ELF-1 (cell line): ENCODE measurements at regions not wholly inside any gene's neighbourhood (a gene's known extent, or its start where the extent isn't known, plus 50 kb on each side); places are given as distances from the start of the nearest gene placed in this dataset.
"Not testable (repeated sequence)": the region's sequence is repeated elsewhere in the genome, so short reads cannot be mapped to it uniquely, and the experiment has no call there.

Source experiments
- DNase-seq: peaks from one replicate; pipeline ENCODE4 v3.0.0-alpha.2; 2016; ENCODE audit warnings: low read depth, low spot score

DNA sequence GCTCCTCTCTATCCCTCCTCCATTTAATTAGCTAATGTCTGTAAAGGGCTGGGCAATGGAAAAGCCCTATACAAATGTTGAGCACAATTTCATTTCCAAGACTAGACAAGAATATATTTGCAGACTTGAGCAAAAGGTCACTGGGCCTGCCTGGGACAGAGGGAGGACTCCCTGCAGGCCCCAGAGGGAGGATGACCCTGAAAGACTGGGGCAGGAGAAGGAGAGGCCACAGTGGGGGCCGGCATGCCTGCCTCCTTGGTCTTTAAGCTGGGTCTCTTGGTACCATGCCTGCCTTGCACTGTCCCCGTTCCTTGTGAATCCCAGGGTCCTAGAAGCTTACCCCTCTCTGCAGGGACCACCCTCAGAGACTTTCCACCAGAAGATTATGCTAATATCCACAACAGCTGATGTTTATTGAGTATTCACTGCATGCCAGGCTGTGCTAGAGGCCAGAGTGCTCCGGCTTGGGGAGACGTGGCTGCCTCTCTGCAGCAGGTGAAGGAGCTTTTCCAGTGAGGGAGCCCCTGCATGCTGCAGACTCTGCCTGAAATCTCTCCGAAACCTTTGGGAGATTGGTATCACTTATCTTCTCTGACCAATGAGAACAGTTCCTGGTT is 72.7 kb upstream of the HSPA9 start:
- DNase-seq, result no peak

DNA sequence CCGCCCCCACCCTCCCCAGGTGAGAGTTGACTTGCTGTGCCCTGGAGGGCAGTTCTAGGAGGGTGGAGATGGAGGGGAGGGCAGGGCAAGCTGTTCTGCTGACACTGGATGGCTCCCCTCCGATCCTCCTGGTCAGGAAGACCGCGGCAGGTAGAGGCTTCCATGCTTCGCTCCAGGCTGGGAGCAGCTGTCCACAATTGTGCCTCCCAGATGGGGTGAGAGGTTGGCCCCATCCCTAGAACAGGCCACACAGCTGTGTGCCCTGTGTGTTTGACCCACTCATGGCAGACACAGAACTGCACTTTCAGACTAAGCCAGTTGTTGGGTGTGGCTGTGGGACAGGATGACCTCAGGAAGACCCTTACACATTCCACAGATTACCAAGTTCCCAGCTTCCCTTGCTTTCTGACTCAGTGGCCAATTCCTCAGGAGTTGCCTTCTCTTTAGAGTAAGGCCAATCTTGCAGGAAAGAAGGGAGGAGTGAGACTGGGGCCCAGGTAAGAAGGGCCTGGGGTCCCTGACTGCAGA is 72.1 kb upstream of the HSPA9 start:
- no peak for DNase-seq

DNA sequence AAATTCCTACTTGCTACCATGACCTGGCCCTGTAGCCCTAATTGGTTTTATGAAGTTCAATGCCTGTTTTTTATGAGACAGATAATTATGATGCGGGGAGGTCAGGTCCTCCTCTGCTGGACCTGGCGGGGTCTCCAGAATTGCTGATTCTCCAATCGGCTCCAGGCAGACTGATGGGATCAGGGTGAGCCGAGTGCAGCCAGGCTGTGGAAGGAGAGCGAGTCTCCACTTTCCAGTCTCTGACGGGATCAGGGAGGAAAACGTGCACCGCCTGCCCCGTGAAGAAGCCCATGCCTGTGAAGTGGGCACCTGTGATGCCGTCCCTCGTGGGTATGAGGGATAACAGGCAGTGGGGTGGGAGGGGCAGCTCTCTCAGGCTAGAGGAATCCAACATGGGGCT is 71.5 kb upstream of the HSPA9 start:
- no peak for DNase-seq

DNA sequence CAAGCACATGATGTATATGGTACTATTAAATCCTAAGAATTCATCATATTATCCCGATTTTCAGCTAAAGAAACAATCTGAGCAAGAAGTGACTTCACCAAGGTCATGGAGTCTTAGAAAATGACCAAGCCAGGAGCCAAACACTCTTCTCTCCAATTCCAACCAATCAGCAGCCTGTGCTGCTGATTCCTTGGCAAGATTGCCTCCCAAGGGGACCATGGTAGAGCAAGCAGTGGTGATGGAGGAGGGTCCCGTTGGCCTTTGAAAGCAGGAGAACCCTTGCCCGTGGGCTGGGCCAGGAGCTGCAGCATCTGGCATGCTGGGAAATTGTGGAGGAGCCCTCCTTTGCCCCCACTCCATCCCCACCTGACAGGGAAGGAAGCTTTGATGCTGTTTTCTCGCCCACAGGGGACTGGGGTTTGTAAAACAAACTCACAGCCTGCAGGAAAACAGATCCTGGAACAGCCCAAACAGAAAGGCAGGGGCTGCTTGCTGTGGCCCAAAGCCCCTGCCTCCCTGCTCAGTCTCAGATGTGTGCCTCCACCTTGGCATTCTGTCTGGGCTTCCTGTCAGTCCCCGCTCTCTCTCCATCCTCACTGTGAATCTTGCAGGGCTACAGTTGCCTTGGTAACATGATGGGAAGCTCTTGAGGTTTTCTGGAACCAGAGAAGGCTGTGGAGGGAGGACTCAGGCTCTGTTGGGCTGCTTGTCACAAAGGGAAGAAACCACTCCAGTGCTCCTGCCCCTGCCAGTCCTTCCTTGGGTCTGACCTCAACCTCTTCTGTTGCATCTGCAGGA is 70.8 kb upstream of the HSPA9 start:
- DNase-seq, result peak; percentile 35

DNA sequence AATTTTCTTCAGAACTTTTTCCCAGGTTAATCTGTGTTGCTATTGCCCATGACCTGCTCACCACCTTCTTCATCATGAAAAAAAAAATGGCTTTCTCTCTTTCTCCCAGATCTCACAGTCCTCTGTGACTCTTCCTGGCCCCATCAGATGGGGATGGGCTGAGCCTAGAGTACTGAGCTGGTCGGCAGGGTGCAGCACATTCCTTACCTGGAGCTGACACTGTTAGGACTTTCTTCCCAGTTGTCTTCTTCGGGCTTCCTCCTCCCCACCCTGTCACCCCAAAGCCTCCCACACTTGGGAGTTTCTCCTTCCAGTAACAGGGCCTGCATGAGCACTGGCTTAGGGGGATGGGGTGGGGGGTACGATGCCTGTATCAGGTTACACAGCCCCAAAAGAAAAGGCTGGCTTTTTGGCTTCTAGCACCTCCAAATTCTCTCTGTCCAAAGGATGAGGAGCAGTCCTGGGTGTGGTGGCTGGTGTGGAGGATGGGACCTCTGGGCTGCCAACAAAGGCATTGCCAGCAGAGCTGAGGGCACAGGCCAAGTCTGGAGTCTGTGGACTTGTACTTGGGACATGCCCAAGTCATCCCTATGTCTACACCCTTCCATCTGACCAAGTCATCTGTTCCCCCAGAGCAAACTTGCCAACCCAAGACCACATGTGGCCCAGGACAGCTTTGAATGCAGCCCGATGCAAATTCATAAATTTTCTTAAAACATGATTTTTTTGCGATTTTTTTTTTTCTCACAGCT is 68.0 kb upstream of the HSPA9 start:
- DNase-seq, result no peak

DNA sequence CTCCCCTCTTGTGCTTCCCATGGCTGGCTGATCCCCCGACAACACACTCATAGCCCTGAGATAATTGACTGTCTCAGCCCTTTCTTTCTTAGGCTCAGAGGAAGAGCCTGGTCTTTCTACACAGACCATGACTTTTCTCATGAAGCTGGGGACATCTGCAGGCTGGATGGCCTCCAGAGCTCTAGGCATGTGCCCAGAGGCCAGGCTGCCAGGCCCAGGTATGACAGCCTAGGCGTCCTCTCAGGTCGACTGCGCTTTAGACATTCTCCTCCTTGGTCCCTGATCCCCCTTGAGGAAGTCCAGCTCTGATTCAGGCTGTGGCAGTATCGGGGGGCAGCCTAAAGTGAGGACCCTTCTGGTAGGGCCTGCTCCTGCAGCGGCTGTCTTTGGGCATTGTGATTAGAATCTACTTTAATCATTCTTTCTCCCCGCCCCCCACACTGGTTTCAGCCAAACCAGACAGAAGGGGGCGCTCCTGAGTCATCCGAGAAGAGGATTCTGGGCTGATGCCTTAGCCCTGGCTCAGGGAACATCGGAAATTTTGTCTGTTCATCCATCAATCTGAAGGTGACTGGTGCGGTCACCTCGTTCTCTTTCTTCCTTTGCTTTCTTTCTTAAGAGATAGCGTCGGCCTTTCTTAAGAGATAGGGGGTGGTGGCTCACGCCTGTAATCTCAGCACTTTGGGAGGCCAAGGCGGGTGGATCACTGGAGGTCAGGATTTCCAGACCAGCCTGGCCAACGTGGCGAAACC is 66.5 kb upstream of the HSPA9 start:
- DNase-seq, result peak; percentile 94

DNA sequence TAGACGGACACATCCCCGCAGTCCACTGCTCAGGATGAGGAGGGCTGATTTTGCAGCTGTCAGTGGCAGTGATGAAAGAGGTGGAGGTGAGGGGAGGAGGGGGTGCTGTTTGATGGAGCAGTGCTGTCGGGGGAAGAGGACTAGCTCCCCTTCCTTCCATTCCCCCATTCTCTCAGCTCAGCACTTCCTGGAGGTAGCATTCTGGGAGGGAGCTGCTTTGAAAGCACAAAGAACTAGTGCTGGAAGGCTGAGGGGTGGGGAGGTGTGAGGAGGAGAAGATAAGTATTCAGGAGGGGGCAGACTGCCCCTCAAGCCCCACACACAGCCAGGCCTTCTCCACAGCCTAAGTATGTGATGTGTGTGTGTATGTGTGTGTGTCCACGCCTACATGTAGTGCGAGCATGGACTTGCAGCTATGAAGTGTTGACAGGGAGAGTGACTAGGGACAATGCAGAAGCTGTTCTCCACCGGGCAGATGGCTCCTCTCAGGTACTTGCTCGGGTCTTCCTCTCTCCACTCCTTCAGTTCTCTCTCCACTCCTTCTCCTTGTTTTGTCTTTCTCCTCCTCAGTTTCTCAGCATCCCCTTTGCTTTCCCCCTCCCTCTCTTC is 65.5 kb upstream of the HSPA9 start:
- no peak for DNase-seq

DNA sequence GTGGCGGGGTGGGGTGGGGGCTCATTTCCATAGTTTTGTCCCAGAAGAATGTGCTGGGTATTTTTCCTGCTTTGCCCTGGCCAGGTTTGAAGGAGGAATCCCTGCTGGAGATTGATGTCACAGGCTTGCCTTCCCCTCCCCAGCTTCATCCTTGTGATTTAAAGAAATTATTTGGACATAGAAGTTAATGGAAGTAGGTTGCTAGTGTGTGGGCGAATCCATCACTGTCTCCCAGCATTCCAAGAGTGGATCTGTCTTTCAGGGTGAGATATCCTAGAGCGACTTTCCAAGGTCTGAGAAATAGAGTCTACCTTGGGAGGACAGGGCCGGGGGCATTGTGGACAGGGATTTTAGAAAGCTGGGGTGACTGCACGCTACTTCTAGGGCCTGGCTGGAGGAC is 64.9 kb upstream of the HSPA9 start:
- no peak for DNase-seq

DNA sequence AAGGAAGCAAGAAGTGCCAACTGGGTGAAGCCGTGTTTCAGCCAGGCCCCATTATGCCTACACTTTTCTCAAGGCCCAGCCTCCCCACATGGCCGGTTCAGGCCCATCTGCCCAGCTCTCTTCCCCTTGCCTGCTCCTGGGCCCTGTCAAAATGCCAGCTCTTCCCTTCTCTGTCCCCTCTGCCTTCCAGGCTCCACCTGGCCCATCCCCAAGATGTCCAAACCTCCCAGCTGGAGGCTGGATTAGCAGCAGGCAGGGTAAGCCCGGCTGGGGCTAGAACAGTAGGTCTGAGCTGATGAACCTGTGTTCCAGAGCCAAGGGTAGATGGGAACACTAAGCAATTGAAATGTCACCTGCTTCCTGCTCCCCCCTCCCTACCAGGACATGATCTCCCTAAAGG is 64.1 kb upstream of the HSPA9 start:
- DNase-seq, result no peak

DNA sequence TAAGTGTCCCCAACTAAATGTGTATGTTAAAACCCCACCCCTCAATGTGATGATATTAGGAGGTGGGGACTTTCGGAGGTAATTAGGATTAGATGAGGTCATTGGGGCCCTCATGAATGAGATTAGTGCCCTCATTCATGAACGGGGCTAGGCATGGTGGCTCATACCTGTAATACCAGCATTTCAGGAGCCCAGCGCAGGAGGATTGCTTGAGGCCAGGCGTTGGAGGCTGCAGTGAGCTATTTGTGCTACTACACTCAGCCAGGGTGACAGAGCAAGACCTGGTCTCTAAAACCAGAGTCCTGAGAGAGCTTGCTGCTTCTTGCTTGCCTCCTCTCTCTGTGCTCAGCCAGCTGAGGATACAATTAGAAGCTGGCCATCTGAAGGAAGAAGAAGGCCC is 62.1 kb upstream of the HSPA9 start:
- no peak for DNase-seq

DNA sequence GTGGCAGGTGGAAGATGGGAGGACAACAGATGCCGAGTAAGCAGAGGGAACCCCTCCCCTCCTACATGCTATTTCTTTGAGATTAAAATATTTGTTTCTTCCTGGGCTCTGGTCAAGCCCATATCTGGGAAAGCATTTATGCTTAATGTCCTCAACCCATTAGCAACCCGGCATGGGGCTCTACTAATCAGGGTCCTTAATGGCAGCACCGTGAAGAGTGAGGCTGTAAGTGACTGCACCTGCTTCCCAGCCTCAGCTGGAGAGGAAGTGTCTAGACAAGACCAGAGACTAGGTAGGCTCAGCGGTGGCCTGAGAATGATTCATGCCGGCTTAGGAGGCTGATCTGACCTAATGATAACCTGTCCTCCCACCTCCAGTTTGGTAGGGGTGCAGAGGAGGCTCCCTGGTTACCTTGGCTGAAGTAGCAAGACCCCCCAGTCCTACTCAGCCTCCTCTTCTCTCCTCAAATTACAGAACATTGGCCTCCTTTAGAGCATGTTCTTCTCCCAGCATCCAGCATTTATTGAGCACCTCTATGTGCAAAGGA is 61.3 kb upstream of the HSPA9 start:
- DNase-seq, result no peak

DNA sequence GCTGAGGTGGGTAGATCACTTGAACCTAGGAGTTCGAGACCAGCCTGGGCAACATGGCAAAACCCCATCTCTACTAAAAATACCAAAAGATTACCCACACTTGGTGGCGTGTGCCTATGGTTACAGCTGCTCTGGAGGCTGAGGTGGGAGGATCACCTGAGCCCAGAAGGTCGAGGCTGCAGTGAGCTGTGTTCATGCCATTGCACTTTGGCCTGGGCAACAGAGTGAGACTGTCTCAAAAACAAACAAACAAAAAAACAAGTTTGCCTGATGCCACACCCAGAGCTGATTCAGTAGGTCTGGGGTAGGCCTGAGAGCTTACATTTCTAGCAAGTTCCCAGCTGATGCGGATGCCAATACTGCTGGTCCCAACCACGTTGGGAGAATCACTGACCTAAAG is 60.5 kb upstream of the HSPA9 start:
- no peak for DNase-seq

DNA sequence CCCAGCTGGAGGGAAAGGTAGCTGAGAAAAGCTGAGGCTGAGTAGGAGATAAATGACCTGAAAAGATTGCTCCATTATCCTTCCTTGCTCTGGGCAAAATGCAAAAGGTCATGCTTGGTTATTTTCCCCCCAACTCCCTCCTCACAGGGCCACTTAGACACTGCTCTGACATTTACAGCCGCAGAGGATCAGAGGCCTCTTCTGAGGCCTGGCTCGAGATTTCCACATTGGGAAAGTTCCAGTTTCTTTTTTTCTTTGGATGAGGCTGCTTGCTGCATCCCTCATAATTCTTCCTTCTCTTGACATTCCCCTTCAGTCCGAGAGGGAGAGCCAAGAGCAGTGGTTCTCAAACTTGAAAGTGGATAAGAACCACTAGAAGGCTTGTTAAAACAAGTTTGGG is 60.1 kb upstream of the HSPA9 start:
- peak; percentile 49 for DNase-seq

DNA sequence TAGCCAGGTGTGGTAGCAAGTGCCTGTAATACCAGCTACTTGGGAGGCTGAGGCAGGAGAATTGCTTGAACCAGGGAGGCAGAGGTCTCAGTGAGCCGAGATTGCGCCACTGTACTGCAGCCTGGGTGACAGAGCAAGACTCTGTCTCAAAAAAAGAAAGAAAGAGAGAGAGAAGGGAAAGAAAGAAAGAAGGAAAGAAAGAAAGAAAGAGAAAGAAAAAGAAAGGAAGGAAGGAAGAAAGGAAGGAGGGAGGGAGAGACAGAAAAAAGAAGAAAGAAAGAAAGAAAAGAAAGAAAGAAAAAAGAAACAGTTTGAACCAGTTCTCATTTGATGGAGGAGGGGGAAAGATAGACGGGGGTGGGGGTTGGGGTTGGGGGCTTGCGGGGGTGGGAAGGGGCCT is 59.6 kb upstream of the HSPA9 start:
- DNase-seq, result not testable (repeated sequence)

DNA sequence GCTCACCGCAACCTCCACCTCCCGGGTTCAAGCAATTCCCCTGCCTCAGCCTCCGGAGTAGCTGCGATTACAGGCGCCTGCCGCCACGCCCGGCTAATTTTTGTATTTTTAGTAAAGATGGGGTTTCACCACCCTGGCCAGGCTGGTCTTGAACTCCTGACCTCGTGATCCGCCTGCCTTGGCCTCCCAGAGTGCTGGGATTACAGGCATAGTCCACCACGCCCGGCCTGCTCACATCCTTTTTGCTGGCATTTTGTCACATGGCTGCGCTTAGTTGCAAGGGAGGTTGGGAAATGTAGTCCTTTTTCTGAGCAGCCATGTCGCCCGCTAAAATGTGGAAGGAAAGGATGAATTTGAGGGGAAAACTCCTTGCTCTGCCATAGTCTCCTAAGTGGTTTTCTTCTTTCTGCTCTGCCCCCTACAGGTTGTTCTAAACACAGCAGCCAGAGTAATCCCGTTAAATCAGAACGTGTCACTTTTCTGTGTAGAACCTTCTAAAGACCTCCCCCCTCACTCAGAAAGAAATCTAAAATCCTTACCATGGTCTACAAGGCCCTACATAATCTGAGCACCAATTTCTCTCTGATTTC is 57.8 kb upstream of the HSPA9 start:
- DNase-seq, result peak; percentile 96

DNA sequence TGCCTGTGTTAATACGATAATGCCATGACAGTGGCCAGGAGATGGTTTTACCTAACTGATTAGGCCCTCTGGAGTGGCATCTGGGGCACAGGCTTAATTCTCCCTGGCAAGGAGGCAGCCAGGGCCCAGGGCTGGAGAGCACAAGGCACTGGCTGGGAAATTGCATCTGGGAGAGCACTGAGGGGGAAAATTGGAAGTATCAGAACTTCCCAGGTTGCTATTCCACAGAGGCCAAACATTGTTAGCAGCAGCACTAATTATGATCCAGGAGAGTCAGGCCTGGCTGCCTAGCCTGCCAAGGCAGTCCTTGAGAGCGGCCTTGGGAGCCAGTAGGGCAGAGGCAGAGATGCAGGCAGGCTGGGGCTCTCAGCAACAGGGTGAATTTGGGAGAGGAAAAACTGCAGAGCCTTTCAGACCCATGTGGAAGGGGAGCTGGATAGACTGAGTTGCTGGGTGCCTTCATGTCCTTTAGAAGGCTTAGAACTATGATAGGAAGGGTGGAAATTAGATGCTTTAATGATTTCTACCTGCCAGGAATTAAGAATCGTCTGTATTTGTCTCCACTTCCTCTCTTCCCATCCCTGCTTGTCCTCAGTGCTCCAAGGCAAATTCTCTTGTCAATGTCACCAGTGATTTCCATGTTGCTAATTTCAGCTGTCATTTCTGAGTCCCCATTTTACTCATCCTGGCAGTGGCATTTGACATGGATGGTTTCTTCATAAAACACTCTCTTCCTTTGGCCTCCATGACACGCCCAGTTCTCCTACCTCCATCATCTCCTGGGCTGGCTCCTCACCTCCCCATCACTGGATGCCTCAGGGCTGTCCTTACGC is 56.1 kb upstream of the HSPA9 start:
- no peak for DNase-seq

DNA sequence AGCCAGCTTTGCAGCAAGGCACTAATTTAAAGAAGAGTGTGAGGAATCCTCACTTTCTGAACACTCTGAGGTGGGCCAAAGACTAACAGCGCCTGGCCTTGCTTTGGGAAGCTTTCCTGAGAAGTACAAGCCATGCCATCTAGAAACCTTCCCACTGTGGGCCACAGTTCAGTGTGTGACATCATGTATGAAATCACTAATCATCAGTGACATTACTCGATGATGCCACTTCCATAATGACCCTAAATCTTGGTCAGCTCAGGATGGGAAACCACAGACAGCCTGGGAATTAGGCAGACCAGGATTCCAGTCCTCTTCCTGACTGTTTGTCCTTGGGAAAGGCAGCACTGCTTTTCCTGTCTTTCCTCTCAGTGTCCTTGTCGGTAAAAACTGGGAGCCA is 54.2 kb upstream of the HSPA9 start:
- no peak for DNase-seq

DNA sequence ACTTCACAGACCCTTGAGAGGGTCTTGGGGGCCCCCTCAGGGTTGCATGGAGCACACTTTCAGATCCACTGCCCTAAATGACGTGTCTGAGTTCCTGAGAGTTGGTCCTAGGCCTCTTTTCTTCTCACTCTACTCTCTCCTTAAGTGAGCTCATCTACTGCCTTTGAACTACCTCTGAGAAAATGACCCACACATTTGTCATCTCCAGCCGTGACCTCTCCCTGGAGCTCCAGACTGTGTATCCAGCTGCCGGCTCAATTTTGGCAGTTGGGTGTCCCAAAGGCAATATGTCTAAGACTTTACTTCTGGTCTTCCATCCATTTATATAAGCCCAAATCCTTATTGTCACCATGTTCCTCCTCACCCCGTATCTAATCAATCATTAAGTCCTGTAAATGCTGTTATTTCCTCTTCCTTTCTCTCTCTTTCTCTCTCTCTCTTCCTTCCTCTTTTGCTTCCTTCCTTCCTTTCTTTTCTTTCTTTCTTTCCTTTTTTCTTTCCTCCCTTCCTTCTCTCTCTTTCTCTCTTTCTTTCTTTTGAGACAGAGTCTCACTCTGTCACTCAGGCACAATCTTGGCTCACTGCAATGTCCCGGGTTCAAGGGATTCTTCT is 51.2 kb upstream of the HSPA9 start:
- no peak for DNase-seq

DNA sequence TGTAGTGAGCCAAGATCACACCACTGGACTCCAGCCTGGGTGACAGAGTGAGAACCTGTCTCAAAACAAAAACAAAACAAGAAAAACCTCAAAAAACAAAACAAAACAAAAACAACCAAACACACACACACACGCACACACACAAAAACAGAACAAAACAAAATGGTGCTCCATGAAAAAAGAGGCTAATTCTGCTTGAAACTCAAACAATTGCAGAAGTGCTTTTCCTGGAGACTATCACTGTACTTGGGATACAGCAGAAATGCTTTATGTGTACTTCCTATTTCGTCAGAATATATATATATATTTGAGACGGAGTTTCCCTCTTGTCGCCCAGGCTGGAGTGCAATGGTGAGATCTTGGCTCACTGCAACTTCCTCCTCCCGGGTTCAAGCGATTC is 49.9 kb upstream of the HSPA9 start:
- no peak for DNase-seq
